Mucosa of gallbladder (tissue), 1 donor: ENCODE measurements at regions not wholly inside any gene's neighbourhood (a gene's known extent, or its start where the extent isn't known, plus 50 kb on each side); places are given as distances from the start of the nearest gene placed in this dataset.
"Not testable (repeated sequence)": the region's sequence is repeated elsewhere in the genome, so short reads cannot be mapped to it uniquely, and the experiment has no call there.

ENCODE experiments used
- DNase-seq: peaks from one replicate; pipeline ENCODE4 v3.0.0-alpha.2; 2020; ENCODE audit warnings: low spot score
- donor health status: DM: no; HTN: no; CAD: no.

DNA sequence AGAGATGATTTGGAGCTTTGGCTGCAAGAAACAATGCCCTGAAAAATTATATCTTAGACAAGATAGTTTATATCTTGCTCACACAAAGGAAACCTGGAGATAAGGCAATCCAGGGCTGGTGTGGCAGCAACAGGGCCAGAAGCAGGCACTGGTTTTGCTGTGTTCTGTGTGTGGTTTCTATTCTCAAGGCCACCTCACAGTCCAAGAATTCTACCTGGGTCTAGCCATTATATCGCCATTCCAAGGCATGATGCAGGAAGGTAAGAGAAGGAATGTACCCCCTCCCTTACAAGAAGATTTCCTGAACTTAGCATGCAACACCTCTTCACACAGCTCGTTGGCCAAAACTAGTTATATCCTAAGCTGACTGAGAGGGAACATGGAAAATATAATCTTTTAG, 74.5 kb upstream of the MEGF10 start:
- no peak for DNase-seq

DNA sequence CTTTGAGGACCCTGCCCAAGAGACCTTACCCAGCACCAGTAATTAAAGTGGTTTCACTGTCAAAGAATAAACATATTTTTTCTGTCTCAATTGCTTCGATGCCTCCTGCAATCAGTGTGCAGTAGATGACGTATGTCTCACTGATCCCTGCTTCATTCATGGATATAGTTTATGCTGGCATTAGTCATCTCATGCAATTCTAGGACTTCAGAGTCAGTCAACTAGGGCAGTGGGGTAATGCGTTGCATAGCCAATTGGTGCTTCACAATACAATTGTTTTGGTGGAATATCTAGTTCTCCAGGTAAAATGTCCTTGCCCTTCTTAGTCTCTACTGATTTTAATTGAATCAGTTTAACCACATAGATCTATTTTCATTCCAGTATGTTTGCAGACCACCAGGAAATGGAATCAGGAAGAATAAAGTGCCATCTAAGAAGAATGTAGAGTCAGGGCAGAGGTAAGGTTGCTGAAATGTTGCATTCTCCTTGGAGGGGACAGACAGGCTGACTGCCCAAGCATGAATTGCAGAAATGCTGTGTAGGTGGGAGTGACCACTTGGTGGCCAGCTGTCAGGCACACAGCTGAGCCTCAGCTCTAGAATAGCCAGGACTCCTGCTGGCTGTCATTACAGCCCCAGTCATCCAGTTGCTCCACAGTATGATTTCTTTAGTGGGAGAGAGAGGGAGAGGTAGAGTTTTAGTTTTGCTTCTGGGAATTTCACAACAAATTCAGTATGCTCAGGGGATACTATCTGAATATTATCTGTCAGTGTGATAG, 73.5 kb upstream of the MEGF10 start:
- no peak for DNase-seq

DNA sequence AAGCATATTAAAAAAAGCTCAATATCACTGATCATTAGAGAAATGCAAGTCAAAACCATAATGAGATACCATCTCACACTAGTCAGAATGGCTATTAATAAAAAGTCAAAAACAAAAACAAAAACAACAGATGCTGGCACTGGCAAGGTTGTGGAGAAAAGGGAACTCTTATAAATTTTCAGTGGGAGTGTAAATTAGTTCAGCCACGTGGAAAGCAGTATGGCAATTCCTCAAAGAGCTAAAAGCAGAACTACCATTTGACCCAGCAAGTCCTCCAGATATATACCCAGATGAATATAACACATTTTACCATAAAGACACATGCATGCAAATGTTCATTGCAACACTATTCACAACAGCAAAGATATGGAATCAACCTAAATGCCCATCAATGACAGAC, 68.7 kb upstream of the MEGF10 start:
- DNase-seq = not testable (repeated sequence)

DNA sequence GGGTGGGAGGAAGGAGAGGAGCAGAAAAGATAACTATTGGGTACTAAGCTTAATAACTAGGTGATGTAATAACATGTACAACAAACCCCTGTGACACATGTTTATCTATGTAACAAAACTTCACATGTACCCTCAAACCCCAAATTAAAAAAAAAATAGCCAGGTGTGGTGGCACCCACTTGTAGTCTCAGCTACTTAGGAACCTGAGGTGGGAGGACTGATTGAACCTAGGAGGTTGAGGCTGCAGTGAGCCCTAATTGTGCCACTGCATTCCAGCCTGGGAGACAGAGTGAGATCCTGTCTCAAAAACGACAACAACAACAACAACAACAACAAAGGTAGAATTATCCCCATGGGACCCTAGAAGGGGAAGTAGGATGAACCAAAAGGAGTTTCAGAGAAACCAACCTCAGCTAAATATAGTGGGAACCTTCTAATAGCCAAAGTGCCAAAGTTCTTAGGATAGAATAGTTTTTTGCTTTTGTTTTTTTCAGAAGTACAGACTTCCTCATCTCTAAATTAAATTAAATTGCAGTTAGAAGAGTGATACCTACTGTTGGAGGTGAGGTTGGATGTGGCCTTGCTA, 67.9 kb upstream of the MEGF10 start:
- DNase-seq = not testable (repeated sequence)

DNA sequence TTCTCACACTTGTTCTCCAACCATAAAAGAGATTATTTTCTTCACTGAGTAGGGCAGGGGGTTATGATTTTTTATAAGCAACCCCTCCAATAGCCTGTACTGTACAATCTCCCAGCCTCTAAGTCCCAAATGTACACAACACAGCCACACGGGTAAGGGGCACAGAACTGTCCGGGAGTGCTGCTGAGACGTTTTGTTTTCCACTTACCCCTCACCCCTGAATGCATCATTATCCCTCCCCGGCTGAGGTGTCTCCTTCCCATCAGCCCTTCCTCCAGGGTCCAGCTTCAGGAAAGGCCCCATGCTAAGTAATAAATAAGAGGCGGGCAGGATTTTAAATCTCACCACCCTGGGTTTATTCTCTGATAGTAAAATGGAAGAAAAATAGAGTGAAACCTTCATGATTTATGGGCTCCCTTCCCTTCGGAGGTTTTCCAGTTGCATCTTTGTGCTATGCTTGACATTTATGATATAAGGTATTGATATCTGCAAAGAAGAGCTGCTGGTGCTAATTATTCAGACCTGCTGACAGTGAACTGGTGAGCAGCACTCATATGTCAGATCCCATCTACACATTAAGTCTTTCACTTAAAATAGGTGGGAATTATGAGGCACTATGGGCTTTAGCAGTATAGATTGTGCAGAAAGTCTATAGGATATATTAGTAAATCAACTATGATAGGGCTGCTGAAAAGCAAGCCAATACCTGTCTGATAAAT, 67.2 kb upstream of the MEGF10 start:
- DNase-seq = no peak

DNA sequence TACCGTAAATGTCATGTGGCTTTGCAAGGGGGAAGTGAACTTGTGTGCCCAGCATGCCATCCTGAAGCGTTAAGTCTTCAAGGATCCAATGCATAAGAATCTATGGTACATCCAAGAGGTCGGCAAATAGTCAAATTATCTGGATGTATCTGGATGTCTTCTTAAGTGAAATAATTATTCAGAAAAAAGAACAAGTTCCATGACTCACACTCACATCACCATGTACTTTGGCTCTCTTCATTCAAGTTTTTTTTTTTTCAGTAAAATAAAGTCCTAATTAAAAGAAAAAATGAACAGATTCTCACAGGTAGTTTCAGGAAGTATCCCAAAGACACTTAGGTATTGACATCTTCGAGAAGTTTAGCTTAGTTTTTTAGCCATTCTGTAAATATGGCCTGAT, 62.7 kb upstream of the MEGF10 start:
- no peak for DNase-seq

DNA sequence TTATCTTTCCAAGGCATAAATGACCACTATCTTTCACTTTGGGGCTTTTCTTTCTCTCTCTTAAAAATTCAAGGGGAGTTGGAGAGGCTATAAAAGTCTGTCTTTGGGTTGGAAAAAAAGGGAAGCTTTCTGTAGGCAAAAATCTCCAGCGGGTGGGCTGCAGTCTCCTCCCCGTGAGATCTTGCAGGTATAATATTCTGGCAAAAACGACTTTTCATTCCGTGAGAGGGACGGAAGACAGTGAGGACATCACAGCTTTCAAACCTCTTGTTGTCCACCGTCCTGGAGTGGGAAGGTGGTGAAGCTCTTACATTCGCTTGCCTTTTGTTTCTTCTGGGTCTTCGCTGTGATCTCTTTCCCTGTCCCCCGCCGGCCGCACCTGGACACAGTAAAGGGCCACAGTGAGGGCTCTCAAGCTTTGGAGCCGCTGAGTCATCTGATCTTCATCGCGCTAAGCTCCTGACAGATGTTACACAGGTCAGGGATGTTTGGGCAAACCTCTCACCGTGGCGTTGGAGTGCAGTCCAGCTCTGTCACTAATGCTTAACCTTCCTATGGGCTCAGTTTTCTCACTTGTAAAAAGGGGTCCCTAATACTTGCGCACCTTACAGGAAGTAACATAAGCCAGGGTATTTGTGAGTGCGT, 61.9 kb upstream of the MEGF10 start:
- DNase-seq = no peak

DNA sequence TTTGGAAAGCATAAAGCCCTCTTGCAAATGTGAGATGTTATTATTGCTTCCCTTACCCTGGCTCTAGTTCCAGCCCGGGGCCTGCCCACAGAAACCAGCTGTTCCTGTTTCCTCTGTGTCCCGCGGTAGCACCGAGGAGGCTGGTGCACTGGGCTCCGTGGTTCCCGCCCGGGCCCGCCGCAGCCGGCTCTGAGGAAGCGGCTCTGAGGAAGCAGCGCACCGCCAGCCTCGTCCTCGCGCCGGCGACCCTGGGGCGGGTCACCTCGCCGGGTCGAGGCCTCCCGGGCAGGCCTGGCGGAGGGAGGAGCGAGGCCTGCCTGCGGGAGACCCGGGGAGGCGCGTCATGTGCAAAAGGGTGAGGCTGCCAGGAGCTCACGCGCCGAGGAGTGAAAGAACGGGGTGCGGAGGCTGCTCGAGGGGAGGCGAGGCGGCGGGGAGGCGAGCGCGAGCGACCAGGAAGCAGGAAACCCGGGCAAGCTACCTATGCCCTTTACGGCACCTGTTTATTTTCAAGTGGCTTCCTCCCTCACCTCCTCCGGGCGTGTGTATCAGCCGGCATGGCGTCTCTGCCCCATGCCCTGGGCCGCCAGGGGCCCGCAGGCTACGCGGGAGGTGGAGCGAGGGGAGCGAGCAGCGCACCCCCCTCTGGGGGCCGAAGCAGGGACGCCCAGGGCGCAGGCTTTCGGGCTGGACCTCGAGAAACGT, 61.3 kb upstream of the MEGF10 start:
- peak; percentile 58 for DNase-seq

DNA sequence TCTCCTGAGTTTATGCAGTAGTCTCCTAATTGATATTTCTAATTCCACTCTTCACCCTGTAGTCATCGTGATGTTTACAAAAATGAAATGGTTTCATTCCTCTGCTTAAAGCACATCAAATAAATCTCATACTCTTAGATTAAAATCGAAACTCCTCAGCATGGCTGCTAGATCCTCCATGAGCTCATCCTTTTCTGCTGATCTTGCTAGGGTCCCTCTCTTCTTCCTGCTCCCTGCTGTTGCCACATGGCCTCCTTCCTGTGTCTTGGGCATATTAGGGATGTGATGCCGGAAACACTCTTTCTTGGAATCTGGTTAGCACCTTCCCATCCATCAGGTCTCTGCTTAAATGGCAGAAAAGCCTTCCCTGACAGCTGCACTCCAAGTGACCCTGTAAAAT, 59.5 kb upstream of the MEGF10 start:
- no peak for DNase-seq

DNA sequence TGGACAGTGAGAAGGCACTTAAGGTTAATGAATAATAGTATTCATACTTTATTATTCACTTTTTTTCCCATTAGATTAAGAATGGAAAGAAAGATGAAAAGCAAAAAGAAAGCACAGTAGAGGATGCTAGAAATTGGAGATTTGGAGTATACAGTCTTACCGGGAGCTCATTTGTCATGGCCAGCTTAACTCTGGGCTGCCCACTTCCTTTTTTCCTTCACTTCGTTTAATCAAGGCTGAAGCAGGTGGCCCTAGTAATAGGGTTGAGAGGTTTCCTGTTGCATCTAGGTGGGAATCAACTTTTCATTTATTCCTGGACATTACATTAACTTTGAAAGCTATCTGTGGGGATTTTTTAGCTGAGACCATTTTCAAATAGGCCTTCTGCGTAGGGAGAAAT, 57.0 kb upstream of the MEGF10 start:
- no peak for DNase-seq

DNA sequence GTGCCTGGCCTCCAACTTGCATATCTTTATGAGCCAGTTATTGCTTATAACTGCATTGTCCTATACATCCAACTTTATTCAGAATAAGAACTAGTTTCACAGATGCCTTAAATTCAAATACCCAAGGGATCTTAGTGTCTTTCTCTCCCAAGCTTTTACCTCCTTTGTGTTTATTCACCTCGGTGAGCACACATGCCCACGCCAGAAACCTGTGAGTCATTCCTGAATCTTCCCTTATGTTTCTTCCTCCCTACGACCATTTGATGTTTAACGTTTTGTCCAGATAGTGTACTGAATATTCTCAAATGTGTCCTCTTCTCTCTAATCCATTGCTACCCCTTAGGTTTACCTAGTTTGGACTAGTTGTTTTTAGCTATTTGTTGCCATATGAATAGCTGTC, 55.5 kb upstream of the MEGF10 start:
- no peak for DNase-seq

DNA sequence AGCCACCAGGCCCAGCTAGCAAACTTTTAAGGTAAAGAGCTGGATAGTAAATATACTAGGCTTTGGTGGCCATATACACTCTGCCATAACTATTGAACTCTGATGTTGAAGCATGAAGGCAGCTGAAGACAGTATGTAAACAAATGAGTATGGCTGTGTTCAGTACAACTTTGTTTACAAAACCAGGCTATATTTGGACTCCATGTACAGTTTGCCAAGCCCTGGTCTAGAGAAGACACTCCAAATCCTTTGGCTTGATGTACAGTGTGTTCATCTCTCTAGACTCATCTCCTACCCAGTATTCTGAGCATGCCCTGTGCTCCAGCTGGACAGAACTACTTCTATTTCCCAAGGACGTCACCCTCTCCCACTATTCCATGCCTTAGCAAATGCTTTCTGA, 54.3 kb upstream of the MEGF10 start:
- DNase-seq = no peak
